ENCODE measurements at regions not wholly inside any gene's neighbourhood (a gene's known extent, or its start where the extent isn't known, plus 50 kb on each side); places are given as distances from the start of the nearest gene placed in this dataset.

DNA sequence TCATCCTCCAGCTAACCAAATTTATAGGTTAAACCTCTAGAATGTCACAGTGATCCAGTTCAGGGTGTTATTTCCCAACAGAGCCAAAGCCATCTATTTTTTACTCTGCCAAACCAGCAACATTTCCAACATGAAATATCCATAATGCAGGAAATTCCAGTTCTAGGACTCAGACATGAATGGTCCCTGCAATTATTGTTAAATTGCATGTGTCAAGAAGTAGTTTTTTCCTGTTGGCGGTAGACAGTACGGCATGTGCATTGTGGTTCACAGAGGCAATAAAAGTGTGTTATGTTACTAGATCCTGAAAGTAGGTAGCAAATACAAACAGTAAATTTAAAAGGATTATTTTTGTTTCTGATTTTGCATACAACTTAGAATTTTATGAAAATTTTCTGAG, 215.7 kb upstream of the THBS1 start:
- Histone ChIP-seq H3K4me3 (no peak overlapping the region), H3K27ac (no peak overlapping the region), H3K9me3 (no peaks in the 10 kb centered on the region), H3K4me2 (no peak overlapping the region), H3K4me1 (peaks cover 28% of the 10 kb centered on the region)
- TF ChIP-seq HEYL (CRISPR knock-in tag; IDR thresholded peaks at IDR 0.05): no peak
- no peak for TF ChIP-seq RAD21 (conservative IDR thresholded peaks at IDR 0.05 in 1 of 2, IDR thresholded peaks at IDR 0.05 in 1 of 2)
- TF ChIP-seq FOXS1 (CRISPR knock-in tag; IDR thresholded peaks at IDR 0.05): no peak
- no peak for TF ChIP-seq ZSCAN20 (CRISPR knock-in tag; IDR thresholded peaks at IDR 0.05)
- TF ChIP-seq, protein P1, sequence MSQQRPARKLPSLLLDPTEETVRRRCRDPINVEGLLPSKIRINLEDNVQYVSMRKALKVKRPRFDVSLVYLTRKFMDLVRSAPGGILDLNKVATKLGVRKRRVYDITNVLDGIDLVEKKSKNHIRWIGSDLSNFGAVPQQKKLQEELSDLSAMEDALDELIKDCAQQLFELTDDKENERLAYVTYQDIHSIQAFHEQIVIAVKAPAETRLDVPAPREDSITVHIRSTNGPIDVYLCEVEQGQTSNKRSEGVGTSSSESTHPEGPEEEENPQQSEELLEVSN (IDR thresholded peaks at IDR 0.05; ENCODE audit: borderline replicate concordance, low read depth): no peak
- TF ChIP-seq SREBF2 (IDR thresholded peaks at IDR 0.05): no peak
- no peak for TF ChIP-seq MYC (IDR thresholded peaks at IDR 0.05; ENCODE audit: borderline replicate concordance, low read length)
- TF ChIP-seq PBX3 (IDR thresholded peaks at IDR 0.05): no peak
- TF ChIP-seq, protein P2, sequence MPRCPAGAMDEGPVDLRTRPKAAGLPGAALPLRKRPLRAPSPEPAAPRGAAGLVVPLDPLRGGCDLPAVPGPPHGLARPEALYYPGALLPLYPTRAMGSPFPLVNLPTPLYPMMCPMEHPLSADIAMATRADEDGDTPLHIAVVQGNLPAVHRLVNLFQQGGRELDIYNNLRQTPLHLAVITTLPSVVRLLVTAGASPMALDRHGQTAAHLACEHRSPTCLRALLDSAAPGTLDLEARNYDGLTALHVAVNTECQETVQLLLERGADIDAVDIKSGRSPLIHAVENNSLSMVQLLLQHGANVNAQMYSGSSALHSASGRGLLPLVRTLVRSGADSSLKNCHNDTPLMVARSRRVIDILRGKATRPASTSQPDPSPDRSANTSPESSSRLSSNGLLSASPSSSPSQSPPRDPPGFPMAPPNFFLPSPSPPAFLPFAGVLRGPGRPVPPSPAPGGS (IDR thresholded peaks at IDR 0.05): no peak
- no peak for TF ChIP-seq TP53 (CRISPR knock-in tag; IDR thresholded peaks at IDR 0.05)
- TF ChIP-seq TFCP2L1 (CRISPR knock-in tag; IDR thresholded peaks at IDR 0.05): no peak
- TF ChIP-seq, protein P3, sequence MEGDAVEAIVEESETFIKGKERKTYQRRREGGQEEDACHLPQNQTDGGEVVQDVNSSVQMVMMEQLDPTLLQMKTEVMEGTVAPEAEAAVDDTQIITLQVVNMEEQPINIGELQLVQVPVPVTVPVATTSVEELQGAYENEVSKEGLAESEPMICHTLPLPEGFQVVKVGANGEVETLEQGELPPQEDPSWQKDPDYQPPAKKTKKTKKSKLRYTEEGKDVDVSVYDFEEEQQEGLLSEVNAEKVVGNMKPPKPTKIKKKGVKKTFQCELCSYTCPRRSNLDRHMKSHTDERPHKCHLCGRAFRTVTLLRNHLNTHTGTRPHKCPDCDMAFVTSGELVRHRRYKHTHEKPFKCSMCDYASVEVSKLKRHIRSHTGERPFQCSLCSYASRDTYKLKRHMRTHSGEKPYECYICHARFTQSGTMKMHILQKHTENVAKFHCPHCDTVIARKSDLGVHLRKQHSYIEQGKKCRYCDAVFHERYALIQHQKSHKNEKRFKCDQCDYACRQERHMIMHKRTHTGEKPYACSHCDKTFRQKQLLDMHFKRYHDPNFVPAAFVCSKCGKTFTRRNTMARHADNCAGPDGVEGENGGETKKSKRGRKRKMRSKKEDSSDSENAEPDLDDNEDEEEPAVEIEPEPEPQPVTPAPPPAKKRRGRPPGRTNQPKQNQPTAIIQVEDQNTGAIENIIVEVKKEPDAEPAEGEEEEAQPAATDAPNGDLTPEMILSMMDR (IDR thresholded peaks at IDR 0.05): no peak
- no peak for ATAC-seq
- DNase-seq (ENCODE audit: low read depth in 1 of 2, low spot score in 1 of 2): no peak
- WGBS (ENCODE audit: missing lambda C conversion rate): 98% methylated on average over 2 of the region's 2 CpGs
- ChIA-PET CTCF (no interaction called here), POLR2A (no interaction called here)
- FAIRE-seq: no peak

DNA sequence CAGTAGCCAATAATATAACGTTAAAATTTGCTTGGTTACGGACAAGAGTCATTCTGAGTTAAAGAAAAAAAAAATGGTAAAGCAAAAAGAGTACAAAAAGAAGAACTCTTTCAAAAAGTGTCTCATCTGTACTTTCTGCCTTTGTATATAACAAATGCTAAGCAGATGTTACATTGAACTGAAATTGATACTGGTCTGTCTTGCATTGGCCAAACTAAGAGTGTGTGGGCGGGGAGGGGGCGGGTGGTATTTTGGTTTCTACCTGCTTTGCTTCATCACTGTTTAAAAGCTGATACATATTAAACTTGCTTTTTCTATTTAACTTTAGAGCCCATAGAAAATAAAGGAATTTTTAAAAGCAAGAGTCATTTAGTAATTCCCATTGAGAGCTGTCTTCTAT, 215.0 kb upstream of the THBS1 start:
- 80% methylated on average over 4 of the region's 4 CpGs for WGBS (ENCODE audit: missing lambda C conversion rate)
- Histone ChIP-seq H3K4me3 (no peak overlapping the region), H3K4me1 (peaks cover 21% of the 10 kb centered on the region), H3K4me2 (no peak overlapping the region), H3K27ac (no peak overlapping the region), H3K9me3 (no peaks in the 10 kb centered on the region)
- ChIA-PET POLR2A (no interaction called here), CTCF (no interaction called here)
- ATAC-seq (no peak), FAIRE-seq (no peak), DNase-seq (ENCODE audit: low read depth in 1 of 2, low spot score in 1 of 2) (no peak)
- TF ChIP-seq, protein P3 (IDR thresholded peaks at IDR 0.05): no peak
- TF ChIP-seq FOXS1 (CRISPR knock-in tag; IDR thresholded peaks at IDR 0.05) (no peak), PBX3 (IDR thresholded peaks at IDR 0.05) (no peak), NR3C1 (IDR thresholded peaks at IDR 0.05) (no peak), EHMT2 (IDR thresholded peaks at IDR 0.05; ENCODE audit: low read depth) (no peak), CHD2 (IDR thresholded peaks at IDR 0.05; ENCODE audit: low read length, partially characterized antibody) (no peak), CBX8 (IDR thresholded peaks at IDR 0.05) (no peak), ZSCAN20 (CRISPR knock-in tag; IDR thresholded peaks at IDR 0.05) (no peak), MAZ (IDR thresholded peaks at IDR 0.05; ENCODE audit: borderline replicate concordance, low read depth, low read length) (no peak), CHD4 (IDR thresholded peaks at IDR 0.05; ENCODE audit: borderline replicate concordance) (no peak), EP300 (IDR thresholded peaks at IDR 0.05) (no peak), SREBF2 (IDR thresholded peaks at IDR 0.05) (no peak), ZFP36 (IDR thresholded peaks at IDR 0.05; ENCODE audit: borderline replicate concordance, partially characterized antibody) (no peak), TP53 (CRISPR knock-in tag; IDR thresholded peaks at IDR 0.05) (no peak), MYC (IDR thresholded peaks at IDR 0.05; ENCODE audit: borderline replicate concordance, low read length) (no peak), RFX5 (IDR thresholded peaks at IDR 0.05) (no peak)

Data from A549 (cell line).